HUES64 (cell line): ENCODE measurements at regions not wholly inside any gene's neighbourhood (a gene's known extent, or its start where the extent isn't known, plus 50 kb on each side); places are given as distances from the start of the nearest gene placed in this dataset.

ENCODE experiments used
- H3K27ac ChIP-seq: 2 replicates; pipeline ENCODE4 v1.7.0; 2013; ENCODE audit warnings: low read depth, low read length, inconsistent platforms
- H3K27me3 ChIP-seq: 2 replicates; pipeline ENCODE4 v1.6.1; 2013; ENCODE audit warnings: mild to moderate bottlenecking, low read length; ENCODE audit not compliant: insufficient read depth
- H3K36me3 ChIP-seq: 2 replicates; pipeline ENCODE4 v1.6.1; 2013; ENCODE audit warnings: mild to moderate bottlenecking, low read length; ENCODE audit not compliant: insufficient read depth
- H3K4me1 ChIP-seq: 2 replicates; pipeline ENCODE4 v1.6.1; 2013; ENCODE audit warnings: mild to moderate bottlenecking, low read length, moderate library complexity; ENCODE audit not compliant: insufficient read depth
- H3K4me3 ChIP-seq: 2 replicates; pipeline ENCODE4 v1.5.1; 2013; ENCODE audit warnings: mild to moderate bottlenecking, low read length, moderate library complexity
- H3K9ac ChIP-seq: 2 replicates; pipeline ENCODE4 v1.6.1; 2013; ENCODE audit warnings: mild to moderate bottlenecking, low read depth, low read length
- H3K9me3 ChIP-seq: 2 replicates; pipeline ENCODE4 v1.6.1; 2013; ENCODE audit warnings: low read depth, low read length; ENCODE audit not compliant: insufficient read depth
- WGBS: fragments of 150-250, 120-280 bp; methylation state at CpG from one replicate; pipeline ENCODE4 v1.1.7; 2013; ENCODE audit warnings: missing lambda C conversion rate; 5-methylcytosine and 5-hydroxymethylcytosine counted together

DNA sequence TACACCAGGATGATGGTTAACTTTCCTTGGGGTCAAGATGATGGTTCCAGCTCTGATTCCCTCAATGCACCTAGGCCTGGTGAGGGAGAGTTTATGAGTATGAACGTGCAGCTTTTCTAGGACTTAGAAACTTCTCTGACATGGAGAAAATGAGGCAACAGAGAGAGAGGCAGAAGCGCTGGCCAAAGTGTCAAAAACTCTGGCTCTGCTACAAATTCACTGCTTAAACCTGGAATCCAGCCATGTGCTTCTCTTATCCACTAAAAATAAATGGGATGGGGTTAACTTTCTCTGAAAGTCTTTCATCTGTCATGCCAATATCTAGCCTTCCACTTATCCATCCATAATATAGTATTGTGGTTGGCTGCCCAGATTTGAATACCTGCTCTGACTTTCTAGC lies 568.7 kb downstream of the MED13L start:
- Histone ChIP-seq H3K36me3 (no peaks in the 10 kb centered on the region), H3K27ac (no peak overlapping the region), H3K4me1 (no peaks in the 10 kb centered on the region), H3K9ac (no peak overlapping the region), H3K4me3 (no peak overlapping the region), H3K27me3 (no peaks in the 10 kb centered on the region), H3K9me3 (no peaks in the 10 kb centered on the region)
- 92% methylated on average over 2 of the region's 2 CpGs for WGBS

DNA sequence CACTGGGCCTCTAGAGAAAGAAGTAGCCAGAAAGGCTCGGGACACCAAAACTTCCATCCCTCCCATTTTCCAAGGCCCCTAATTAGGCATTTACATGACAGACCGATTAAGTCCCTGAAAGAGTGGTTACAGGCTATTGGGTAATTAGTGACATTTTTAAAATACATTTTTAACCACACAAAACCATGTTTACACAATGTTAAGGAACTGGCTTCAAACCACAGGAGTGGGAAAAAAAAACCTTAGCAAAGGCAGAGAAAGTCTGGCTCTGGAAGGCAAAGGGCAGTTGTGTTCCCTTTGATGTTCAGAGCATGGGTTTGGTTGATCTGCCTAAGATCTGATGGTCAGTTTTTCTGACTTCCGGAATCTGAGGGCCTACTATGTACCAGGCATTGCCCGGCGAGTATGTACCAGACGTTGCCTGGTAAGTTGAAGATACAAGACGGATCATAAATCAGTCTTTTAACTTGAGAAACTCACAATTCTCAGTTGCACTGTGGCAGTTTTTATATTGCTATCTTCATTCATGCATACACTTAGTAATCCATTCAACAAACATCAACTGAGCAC lies 576.5 kb downstream of the MED13L start:
- 74% methylated on average over 6 of the region's 7 CpGs for WGBS
- no peaks in the 10 kb centered on the region for H3K36me3 ChIP-seq
- H3K4me1 ChIP-seq: no peaks in the 10 kb centered on the region
- no peak overlapping the region for H3K9ac ChIP-seq
- no peak overlapping the region for H3K4me3 ChIP-seq
- H3K27ac ChIP-seq: no peak overlapping the region
- H3K27me3 ChIP-seq: no peaks in the 10 kb centered on the region
- no peaks in the 10 kb centered on the region for H3K9me3 ChIP-seq

DNA sequence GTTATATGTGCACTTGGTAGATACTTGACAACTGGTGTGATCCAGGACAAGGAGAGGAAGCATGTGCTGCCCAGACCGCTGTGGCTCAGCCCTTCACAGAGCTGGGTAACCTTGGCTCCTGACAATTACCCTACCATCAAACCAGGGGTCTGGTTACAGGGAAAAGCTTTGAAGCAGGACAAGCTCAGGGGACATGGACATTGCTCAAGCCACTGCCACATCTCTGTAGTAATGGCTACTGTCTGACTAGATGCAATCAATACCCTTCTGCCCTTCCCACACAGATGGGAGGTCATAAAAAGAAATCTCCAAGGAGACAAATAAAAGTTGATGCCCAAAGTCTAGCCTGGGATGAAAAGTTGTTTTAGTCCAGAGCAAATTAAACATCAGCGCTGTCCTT lies 577.4 kb downstream of the MED13L start:
- Histone ChIP-seq H3K27me3 (no peaks in the 10 kb centered on the region), H3K4me3 (no peak overlapping the region), H3K36me3 (no peaks in the 10 kb centered on the region), H3K9ac (no peak overlapping the region), H3K9me3 (no peaks in the 10 kb centered on the region), H3K27ac (no peak overlapping the region), H3K4me1 (no peaks in the 10 kb centered on the region)
- WGBS: 99% methylated on average over 2 of the region's 2 CpGs

DNA sequence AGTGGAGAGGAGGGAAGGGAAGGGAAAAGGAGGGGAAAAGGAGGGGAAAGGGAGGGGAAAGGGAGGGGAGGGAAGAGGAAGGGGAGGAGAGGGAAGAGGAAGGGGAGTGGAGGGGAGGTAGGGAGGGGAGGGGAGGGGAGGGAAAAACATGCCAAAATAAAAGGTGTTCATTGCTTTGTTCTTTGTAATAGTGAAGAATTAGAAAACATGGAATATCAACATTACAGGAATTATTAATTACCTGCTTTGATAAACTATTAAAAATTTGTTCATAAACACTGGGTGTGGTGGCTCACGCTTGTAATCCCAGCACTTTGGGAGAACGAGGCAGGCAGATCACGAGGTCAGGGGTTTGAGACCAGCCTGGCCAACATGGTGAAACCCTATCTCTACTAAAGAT lies 579.2 kb downstream of the MED13L start:
- Histone ChIP-seq H3K27me3 (no peaks in the 10 kb centered on the region), H3K27ac (no peak overlapping the region), H3K9ac (no peak overlapping the region), H3K4me1 (no peaks in the 10 kb centered on the region), H3K36me3 (no peaks in the 10 kb centered on the region), H3K9me3 (no peaks in the 10 kb centered on the region), H3K4me3 (no peak overlapping the region)
- WGBS: 98% methylated on average over 3 of the region's 3 CpGs

DNA sequence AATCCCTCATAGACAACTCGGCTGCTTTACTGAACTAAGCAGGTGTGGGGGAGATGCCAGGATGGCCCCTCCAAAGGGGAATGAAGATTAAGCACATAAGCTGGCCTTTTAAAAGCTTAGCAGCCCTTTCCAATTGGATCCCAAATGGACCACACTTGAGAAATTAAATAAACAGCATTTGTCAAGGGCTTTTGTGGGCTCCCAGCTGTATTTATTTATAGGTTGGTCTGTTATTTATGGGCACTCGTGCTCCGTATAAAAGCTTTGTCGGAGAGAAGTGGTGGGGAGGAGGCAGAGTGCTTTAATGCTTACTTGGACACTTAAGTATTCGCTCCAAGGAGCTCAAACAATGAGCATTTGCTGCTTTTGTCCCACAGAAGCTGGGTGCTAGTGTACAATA lies 580.2 kb downstream of the MED13L start:
- no peaks in the 10 kb centered on the region for H3K36me3 ChIP-seq
- H3K9ac ChIP-seq: no peak overlapping the region
- no peaks in the 10 kb centered on the region for H3K4me1 ChIP-seq
- no peaks in the 10 kb centered on the region for H3K9me3 ChIP-seq
- H3K4me3 ChIP-seq: no peak overlapping the region
- 93% methylated on average over 5 of the region's 5 CpGs for WGBS
- no peak overlapping the region for H3K27ac ChIP-seq
- H3K27me3 ChIP-seq: no peaks in the 10 kb centered on the region

DNA sequence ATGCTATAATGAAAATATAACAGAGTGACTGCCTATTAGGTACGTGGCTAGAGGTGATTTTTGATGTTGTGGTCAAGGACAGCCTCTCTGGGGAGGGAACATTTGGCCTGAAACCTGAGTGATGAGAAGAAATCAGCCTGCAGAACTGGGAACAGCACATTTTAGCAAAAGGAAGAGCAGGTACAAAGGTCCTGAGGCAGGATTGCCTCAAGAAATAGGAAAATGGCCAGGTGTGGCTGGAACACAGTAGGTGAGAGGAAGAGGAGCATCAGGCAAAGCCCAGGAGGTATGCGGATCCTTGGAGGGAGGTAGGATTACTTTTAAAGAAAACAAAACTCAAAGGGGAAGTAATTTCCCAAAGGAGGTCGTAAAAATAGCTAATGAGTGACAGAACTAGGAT lies 582.9 kb downstream of the MED13L start:
- no peaks in the 10 kb centered on the region for H3K27me3 ChIP-seq
- no peaks in the 10 kb centered on the region for H3K4me1 ChIP-seq
- no peaks in the 10 kb centered on the region for H3K9me3 ChIP-seq
- no peaks in the 10 kb centered on the region for H3K36me3 ChIP-seq
- no peak overlapping the region for H3K27ac ChIP-seq
- no peak overlapping the region for H3K9ac ChIP-seq
- WGBS: 90% methylated on average over 3 of the region's 3 CpGs
- H3K4me3 ChIP-seq: no peak overlapping the region

DNA sequence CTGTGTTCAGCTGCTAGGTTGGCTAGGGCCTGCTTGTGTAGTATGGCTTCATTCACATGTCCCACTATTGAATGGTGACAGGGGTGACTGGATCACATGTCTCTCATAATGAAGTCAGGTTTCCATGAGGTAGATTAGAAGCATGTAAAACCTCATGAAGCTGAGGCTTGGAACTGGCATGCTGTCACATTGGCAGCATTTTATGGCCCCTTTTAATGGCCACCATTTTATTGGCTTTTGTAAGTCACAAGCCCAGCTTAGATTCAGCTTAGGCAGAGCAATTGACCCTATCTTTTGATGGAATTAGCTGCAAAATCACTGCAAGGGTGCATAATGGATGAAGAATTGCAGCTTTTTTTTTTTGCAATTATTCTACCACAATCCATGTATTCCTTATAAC lies 583.5 kb downstream of the MED13L start:
- Histone ChIP-seq H3K4me3 (no peak overlapping the region), H3K4me1 (no peaks in the 10 kb centered on the region), H3K27me3 (no peaks in the 10 kb centered on the region), H3K9ac (no peak overlapping the region), H3K27ac (no peak overlapping the region), H3K36me3 (no peaks in the 10 kb centered on the region), H3K9me3 (no peaks in the 10 kb centered on the region)

DNA sequence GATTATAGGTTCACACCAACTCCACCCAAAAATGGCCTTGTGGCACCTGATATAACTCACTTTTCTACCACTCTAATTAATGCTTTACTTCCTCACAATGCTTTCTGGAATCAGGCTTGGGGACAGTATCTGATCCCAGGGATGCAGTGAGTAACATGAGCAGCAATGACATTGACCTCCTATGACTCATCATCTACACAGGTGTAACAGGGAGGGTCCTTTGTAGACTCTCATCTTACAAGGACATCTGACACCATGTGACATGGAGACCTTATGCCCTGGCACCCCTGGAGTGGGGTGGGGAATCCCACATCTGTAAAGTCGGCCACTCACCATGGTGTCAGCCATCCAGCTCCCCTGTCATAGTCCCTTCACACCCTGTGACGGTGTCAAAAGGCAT lies 586.4 kb downstream of the MED13L start:
- H3K9ac ChIP-seq: no peak overlapping the region
- H3K36me3 ChIP-seq: no peaks in the 10 kb centered on the region
- H3K4me1 ChIP-seq: no peaks in the 10 kb centered on the region
- 94% methylated on average over 2 of the region's 2 CpGs for WGBS
- H3K4me3 ChIP-seq: no peak overlapping the region
- H3K27ac ChIP-seq: no peak overlapping the region
- H3K9me3 ChIP-seq: no peaks in the 10 kb centered on the region
- H3K27me3 ChIP-seq: no peaks in the 10 kb centered on the region

DNA sequence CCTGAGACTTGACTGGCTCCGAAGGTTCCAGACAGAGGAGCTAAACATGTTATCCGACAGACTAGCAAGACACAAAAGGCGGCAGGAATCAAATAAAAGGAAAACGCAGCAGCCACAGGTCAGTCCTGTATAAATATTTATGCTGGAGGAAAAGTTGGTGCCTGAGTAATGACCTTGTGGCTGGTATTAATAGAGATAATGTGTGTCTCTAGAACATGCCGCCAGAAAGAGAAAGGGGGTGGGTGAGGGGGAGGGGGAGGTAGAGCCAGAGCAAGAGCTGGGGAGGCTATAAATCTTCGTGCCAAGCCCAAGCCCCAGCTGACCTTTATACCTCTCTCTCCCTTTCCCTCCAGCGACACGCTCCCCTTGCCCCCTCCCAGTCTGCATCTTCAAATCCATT lies 590.4 kb downstream of the MED13L start:
- H3K4me1 ChIP-seq: no peaks in the 10 kb centered on the region
- no peaks in the 10 kb centered on the region for H3K27me3 ChIP-seq
- H3K9ac ChIP-seq: no peak overlapping the region
- no peaks in the 10 kb centered on the region for H3K36me3 ChIP-seq
- no peak overlapping the region for H3K27ac ChIP-seq
- no peaks in the 10 kb centered on the region for H3K9me3 ChIP-seq
- no peak overlapping the region for H3K4me3 ChIP-seq
- 82% methylated on average over 8 of the region's 8 CpGs for WGBS

DNA sequence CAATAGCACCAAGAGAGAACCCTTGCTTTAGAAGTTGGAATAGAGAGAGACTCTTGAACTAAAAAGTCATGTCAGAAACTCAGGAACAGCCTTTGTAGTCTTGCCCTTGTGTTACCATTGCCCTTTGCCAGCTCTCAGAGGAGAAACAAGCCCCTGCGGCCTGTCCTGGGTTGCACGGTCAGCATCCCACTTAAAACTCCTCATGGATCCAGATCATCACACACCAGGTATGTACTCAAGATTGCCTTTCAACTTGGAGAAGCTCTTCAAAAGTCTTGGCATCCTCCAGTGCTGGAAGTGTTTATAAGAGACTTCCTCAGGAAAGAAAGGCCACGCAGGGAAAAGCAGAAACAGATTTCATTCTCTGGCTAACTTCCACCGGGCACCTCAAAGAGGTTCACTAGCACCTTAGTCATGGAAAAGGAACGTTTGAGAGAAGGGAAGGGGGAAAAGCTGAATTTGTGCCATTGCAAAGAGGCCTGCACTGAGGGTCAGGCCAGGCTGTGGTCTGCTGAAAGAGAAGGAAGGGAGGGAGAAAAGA lies 594.2 kb downstream of the MED13L start:
- Histone ChIP-seq H3K27ac (no peak overlapping the region), H3K9me3 (no peaks in the 10 kb centered on the region; the same call in 1 of the 2 replicates), H3K9ac (no peak overlapping the region), H3K36me3 (no peaks in the 10 kb centered on the region), H3K27me3 (no peaks in the 10 kb centered on the region), H3K4me3 (no peak overlapping the region), H3K4me1 (no peaks in the 10 kb centered on the region)
- 91% methylated on average over 5 of the region's 5 CpGs for WGBS

DNA sequence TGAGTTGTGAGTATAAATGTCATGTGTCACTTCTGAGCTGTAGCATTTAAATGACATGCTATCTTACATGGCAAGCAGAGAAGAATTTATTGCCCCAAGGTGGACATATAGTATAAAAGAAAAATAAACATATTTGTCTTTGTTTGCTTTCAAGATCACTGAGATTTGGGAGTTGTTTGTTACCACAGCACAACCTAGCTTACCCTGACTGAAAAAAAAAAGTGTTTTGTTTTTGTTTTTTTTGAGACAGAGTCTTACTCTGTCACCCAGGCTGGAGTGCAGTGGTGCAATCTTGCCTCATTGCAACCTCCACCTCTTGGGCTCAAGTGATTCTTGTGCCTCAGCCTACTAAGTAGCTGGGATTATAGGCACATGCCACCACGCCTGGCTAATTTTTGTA lies 596.5 kb downstream of the MED13L start:
- Histone ChIP-seq H3K27ac (no peak overlapping the region), H3K9ac (no peak overlapping the region), H3K4me1 (no peaks in the 10 kb centered on the region), H3K9me3 (no peaks in the 10 kb centered on the region; the same call in 1 of the 2 replicates), H3K4me3 (no peak overlapping the region), H3K27me3 (no peaks in the 10 kb centered on the region), H3K36me3 (no peaks in the 10 kb centered on the region)
- WGBS: 100% methylated on average over 1 of the region's 1 CpG

DNA sequence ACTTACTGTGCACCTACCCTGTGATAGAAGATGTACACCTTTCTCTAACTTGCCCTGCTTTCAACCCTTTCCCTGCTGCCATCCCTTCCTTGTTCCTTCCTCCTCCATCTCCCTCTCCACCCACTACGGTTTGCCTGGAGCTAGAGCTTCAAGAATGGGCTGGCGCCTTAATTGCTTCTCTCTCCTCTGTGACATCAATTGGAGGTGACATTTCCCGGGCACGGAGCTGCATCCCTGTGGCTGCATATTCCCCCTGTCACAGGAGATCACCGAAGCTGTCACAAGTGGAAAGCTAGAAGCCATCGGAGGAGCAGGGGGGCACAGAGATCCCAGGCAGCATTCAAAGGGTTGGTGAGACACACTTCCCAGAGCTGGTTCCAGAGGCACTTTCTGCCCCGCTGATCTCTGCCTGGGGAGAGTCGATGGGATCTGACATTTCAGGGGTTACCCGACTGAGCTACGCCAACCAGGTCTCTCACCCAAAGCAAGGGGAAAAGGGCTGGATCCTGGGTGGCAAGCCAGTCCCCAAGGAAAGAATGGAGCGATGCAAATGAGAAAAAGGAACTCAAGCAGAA lies 604.9 kb downstream of the MED13L start:
- H3K9ac ChIP-seq: no peak overlapping the region
- no peaks in the 10 kb centered on the region for H3K36me3 ChIP-seq
- H3K27ac ChIP-seq: no peak overlapping the region
- 93% methylated on average over 11 of the region's 11 CpGs for WGBS
- H3K27me3 ChIP-seq: no peaks in the 10 kb centered on the region
- no peaks in the 10 kb centered on the region for H3K4me1 ChIP-seq
- no peak overlapping the region for H3K4me3 ChIP-seq
- no peaks in the 10 kb centered on the region for H3K9me3 ChIP-seq
